Skeletal muscle cell (primary cell): ENCODE measurements at regions not wholly inside any gene's neighbourhood (a gene's known extent, or its start where the extent isn't known, plus 50 kb on each side); places are given as distances from the start of the nearest gene placed in this dataset.

Source experiments
- DNase-seq: peaks from one replicate; pipeline ENCODE4 v3.0.0-alpha.2; 2010; ENCODE audit warnings: low read depth
- H3K4me3 ChIP-seq: 2 replicates; pipeline ENCODE4 v1.5.1; 2011; ENCODE audit warnings: low read depth, mild to moderate bottlenecking, control low read depth, low read length, moderate library complexity

DNA sequence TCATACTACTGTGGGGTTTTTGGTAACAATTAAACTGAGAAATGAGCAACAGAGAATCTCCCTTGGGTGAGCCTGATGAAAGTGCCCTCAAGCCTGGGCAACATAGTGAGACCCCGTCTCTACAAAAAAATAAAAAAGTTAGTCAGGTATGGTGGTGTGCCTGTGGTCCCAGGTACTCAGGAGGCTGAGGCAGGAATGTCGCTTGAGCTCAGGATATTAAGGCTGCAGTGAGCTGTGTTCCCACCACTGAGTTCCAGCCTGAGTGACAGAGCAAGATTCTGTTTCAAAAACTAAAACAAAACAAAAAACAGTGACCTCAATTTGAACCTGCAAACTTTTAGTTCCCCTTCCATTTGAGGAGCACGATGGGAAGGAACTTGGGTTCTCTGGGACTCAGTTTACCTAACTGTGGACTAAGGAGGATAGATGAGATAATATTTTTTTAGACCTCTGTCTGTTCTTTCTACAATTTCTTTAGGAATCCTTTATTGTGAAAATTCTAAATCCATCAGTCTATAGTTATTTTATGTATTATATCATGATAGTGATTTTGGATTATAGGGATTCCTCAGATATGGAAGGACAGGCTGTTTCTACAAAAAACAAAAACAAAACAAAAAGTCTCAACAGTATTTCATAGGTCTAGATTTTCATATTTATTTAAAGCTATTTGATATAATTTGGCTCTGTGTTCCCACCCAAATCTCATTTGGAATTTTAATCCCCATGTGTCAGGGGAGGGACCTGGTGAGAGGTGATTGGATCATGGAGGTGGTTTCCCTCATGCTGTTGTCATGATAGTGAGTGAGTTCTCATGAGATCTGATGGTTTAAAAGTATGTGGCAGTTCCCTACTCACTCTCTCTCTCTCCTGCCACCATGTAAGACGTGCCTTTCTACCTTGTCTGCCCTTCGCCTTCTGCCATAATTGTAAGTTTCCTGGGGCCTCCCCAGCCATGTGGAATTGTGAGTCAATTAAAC, 178.6 kb downstream of the MYCN start:
- H3K4me3 ChIP-seq: no peak overlapping the region
- DNase-seq: no peak

DNA sequence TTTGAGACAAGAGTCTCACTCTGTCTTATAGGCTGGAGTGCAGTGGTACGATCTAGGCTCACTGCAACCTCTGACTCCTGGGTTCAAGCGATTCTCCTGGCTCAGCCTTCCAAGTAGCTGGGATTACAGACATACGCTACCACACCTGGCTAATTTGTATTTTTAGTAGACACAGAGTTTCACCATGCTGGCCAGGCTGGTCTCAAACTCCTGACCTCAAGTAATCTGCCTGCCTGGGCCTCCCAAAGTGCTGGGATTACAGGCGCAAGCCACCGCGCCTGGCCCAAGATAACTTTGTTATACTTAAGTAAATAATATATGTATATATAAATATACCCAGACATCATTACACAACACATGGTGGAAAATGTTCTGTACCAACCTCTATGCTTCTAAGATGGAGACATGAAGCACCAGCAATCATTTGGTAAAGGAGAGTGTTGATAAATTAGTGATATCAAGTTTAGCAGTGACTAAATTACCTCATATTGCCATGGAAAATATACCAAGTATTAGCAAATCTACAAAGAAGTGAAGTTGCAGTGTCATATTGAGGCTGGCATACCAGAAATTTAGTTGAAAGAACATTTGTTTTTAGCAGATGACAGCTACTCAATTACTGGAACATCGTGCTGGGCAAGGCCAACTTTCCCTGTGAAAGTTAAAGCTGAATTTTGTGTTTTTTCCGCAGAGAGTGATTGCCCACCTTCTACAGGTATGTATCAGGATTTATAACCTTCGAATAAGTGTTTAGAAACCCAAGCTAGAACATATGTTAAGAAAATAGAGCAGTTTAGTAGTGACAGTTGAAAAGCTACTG, 177.7 kb downstream of the MYCN start:
- DNase-seq: no peak
- H3K4me3 ChIP-seq: no peak overlapping the region

DNA sequence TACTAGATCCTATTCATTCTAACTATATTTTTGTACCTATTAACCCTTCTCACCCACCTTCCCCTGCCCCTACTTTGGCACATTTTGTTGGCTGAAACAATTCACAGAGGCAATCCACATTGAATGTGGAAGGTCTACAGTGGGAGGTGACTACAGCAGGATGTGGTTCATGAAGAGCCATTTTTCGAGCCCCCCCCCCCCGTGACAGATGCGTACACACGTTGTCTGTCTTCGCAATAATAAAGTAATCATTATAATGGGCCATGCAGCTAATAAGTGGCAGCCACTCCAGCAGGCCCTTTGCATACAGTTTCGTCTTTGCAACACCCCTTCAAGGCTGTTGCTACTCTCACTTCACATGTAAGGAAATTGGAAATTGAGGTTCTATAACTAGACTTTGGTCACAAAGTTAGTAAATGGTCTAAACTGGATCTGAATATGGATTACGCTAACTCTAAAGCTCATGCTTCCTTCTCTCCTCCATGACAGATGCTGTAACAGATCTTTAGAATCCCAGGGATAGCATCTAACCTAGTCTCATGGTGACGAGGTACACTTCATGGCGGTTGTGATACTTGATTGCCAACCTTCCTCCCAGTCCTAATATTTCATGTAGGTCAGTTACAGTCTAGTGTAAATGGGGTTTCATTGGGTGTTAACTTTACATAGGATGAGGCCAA, 176.8 kb downstream of the MYCN start:
- no peak overlapping the region for H3K4me3 ChIP-seq
- no peak for DNase-seq

DNA sequence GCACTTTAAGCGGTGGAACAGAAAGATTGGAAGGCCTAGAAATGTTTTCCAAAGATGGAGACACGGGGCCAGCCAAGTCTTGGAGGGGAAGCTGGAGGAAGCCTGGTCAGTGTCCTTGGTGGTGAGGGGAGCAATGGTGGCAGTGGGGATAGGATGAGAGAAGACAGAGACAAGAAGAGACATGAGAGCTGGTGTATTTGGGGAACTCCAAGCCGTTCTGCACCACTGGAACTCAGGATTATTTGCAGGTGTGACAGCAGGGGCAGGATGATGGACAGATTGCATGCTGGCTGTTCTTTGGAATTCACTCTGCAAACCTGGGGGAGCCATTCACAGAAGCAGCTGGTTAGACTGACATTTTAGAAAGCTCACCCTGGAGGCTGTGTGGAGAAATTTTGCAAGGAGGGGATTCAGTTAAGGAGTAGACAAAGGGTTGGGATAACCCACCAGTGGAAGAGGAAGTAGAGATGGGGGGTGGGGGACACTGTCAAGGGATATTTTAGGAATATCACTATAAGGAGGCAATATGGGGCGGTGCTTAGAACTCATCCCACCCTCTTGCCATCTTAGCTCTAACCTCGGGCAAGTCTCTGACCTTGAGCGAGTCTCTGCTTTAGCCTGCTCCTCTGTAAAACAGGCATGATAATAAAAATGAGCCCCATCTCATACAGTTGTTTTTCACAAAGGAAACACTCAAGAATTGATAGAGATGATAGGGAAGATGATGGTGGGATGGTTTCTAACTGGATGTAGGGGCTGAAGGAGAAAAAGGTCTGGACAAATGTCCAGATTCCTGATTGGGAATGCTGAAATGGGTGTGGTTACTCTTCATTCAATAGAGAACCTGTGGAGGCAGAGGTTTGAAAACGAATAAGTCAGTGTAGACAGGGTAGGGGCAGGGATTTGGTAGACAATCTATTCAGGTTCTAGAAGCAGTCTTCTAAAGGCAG, 175.8 kb downstream of the MYCN start:
- H3K4me3 ChIP-seq: no peak overlapping the region
- no peak for DNase-seq

DNA sequence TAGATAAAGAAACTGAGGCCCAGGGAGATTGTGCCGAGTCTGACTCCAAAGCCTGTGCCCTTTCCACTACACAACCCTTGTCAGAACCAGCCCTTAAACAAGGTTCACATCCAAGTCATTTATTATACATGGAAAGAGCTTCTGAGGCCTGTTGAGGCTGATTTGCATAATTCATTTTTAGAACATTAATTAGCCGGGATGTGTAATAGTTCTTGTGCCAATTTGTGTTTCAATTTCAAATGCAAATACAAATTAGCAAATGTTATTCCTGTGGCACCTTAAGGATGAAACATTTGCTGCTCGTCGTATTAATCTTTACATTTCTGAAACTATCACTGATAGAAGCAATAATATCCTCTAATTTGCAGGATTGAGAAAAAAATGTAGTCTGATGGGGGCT, 174.9 kb downstream of the MYCN start:
- no peak for DNase-seq
- no peak overlapping the region for H3K4me3 ChIP-seq

DNA sequence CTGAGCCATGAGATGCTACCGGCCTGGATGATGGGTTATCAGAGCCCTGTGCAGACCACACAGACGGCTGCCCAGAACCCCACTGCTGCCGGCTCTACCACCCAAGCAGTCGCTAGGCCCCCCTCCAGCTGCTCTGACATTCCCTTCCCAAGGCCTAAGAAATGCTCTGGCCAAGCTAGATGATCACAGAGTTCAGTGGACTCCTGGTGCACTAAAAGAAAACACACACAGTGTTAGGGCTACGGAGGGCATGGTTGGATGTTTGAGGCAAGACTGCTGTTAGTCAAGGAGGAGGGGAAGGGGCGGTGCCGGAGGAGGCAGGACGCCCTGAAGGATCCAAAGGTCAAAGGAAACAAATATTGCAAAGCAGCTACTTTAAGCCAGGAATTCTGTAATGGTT, 174.5 kb downstream of the MYCN start:
- no peak for DNase-seq

DNA sequence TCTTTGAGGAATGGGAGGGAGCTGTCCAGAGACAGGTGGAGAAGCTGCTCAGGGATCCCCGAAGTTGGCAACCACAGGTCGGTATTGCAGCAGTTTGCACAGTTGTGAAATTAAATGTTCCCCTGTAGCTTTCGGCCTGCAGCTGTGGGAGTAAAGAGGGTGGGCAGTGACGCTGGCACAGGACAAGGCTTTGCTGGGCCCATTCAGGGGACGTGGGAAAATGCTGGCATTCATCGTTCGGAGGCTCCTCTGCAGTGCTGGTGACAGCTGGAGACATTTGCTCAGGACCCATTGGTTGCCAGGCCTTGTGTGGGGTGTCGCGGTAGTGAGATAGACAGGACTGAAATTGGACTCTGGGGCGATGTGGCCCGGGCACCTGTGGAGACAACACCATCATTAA, 173.7 kb downstream of the MYCN start:
- no peak overlapping the region for H3K4me3 ChIP-seq
- no peak for DNase-seq

More for the DNA sequence above, 174.5 kb downstream of the MYCN start:
- no peak overlapping the region for H3K4me3 ChIP-seq

DNA sequence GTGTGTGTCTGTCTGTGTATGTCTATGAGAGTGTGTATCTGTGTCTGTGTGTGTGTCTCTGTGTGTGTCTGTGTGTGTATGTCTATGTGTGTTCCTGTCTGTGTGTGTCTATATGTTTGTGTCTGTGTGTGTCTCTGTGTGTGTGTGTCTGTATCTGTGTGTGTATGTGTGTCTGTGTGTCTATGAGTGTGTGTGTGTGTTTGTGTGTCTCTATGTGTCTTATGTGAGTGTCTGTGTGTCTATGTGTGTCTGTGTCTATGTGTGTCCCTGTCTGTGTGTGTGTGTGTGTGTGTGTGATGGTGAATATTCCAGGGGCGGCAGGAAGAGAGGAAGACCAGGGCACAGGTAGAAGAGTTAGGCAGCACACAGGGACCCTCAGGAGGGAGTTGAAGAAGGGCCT, 173.2 kb downstream of the MYCN start:
- H3K4me3 ChIP-seq: no peak overlapping the region
- no peak for DNase-seq

DNA sequence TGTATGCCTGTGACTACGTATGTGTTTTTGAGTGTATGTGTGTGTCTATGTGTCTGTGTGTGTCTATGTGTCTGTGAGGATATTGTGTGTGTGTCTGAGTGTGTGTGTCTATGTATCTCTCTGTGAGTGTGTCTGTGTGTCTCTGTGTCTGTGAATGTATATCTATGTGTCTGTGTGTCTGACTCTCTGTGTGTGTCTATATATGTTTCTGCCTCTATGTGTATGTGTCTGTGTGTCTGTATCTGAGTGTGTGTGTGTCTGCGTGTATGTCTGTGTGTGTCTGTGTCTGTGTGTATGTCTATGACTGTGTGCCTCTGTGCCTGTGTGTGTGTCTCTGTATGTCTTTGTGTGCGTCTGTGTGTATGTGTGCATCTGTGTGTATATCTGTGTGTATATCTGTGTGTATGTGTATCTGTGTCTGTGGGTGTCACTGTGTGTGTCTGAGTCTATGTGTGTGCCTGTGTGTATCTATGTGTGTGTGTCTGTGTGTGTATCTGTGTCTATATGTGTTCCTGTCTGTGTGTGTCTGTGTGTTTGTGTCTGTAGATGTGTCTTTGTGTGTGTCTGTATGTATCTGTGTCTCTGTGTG, 172.7 kb downstream of the MYCN start:
- no peak for DNase-seq
- H3K4me3 ChIP-seq: no peak overlapping the region

DNA sequence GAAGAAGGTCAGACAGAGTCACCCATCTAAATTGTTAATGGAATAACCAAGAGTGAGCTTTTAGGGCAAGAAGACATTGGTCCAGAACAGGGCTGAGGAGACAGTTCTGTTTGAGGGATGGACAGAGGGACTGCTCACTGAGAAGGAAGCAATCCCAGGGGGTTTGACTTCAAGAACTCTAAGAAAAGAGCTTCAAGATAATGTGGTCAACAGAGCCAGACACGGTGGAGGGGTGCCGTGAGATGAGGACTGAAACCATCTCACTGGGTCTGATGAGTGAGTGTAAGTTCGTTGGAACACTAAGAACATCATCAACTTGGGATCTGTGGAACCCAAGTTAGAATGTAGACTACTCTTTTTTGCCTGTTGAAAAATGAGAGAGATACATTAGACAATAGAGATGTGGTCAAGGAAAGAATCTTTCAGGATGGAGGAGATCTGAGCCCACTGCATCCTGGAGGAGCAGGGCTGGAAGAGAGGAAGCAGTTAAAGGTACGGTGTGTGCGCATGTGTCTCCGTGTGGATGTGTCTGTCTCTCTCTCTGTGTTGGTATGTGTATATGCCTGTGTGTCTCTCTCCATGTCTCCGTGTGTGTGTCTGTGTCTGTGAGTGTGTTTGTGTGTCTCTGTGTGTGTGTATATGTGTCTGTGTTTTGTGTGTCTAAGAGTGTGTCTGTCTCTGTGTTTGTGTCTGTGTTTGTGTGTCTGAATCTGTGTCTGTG, 172.1 kb downstream of the MYCN start:
- H3K4me3 ChIP-seq: no peak overlapping the region

DNA sequence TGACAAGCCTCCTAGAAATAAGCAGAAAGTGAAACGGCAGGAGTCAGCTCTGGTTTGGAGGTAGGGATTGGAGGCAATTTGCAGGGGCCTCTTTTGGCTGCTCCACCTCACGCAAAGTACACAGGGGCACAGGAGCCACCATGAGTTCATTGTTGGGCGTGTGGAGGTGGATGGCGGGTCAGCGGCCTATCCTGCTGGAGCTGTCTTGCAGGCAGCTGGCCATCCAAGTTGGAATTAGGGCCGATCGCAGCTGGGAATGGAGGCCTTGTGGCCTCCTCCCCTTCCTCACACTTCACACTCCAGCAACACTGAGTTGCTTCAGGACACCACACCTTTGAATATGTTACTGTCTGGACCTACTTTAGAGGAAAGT, 171.5 kb downstream of the MYCN start:
- no peak overlapping the region for H3K4me3 ChIP-seq
- no peak for DNase-seq

More for the DNA sequence above, 172.1 kb downstream of the MYCN start:
- no peak for DNase-seq

DNA sequence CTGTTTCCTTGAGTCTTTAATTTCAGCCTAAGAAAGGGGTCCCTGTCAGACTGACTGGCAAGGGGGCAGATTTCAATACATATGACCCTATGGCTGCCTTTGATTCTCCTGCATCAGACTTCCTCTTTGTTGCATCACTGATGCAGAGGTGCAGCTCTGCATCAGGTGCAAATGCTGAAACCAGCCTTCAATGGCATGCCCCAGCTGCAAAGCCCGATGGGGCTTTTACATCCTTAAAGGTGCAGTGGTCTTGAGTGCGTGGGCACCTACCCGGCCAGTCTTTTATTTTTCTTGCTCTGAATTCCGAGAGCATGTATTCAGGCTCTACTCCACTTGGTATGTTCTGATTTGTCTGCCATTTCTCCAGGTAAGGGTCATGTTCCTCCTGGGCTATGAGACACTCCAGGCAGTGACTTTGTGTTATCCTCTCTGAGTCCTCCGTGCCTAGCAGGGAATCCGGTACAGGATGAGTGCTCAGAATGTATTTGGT, 169.5 kb downstream of the MYCN start:
- H3K4me3 ChIP-seq: no peak overlapping the region
- DNase-seq: no peak

DNA sequence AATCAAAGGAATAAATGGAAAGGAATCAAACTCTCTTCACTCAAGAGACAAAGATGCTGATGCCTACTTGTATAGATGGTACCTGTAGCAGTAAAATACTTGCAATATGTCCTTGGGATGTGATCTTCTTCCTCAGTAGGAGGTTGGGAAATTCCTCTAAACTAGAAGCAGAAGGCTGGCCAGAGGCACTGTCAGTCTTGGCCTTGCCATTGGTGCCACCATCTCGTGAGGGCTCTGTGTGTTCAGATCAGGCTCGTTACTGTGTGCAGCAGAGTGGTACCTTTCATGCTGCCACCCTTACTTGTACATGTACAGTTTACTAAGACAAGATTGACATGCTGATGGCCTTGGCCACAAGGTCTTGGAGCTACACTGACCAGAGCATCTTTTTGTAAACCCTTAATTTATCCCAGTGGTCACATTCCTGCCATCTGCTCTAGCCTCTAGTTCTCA, 169.0 kb downstream of the MYCN start:
- DNase-seq: no peak
- no peak overlapping the region for H3K4me3 ChIP-seq

DNA sequence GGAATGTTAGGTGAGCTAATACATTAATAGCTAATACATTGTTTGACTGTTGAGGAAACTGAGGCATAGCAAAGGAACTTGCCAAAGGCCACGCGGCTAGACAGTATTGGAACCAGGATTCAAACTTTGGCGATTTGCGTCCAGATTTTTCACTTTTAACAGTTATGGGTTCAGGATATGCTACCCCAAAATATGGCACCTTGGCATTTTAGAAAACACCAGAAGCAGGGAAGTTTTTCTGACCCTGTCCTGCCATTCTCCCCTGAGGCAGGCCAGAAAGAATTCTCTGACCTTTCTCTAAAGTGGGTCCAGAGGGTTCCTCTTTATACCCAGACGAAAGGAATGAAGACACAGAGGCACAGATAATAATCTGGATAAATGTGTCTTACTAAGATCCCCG, 166.9 kb downstream of the MYCN start:
- H3K4me3 ChIP-seq: no peak overlapping the region
- no peak for DNase-seq

DNA sequence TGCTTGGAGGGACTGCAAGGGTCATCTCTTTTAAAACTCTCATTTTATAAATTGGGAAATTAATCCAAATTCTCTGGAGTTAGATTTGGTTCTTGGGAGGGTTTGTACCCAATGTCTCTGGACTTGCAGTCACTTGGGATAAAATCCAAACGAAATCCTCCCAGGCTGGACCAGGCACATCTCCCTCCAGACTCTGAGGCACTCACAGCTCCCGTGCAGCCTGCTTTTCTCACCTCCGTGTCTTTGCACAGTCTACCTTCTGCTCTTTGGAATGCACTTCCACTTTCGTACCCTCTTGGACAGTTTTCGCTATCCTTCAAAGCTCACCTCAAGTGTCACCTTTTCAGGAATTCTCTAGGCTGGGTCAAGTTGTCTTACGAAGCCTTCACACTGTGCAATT, 166.3 kb downstream of the MYCN start:
- H3K4me3 ChIP-seq: no peak overlapping the region
- no peak for DNase-seq

DNA sequence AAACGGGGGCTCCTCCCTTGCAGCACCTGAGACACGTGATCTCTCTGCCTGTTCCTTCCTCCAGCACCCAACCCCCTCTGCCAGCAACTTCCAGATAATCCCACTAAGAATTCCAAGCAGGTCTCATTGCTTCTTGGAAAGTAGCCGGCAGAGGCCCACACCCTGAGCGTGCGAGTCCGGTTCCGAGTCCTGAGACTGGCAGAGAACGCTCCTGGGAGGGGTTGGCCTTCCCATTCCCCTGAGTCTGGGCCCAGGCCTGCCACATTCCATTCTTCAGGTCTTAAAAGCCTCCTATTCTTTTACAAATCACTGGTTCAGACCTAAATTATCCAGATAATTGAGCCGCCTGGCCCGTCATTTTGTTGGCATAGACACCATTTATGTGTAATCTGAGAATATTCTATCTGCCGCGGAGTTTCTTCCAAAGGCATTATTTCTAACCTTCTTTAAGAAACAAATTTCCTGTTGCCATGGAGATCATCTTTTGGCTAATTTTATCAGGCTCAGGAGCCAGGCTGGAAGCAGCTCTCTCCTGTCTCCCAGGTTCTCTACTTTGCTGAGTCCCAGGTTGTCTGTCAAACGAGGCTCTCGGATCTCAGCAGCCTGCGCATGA, 165.4 kb downstream of the MYCN start:
- H3K4me3 ChIP-seq: no peak overlapping the region
- DNase-seq: no peak

DNA sequence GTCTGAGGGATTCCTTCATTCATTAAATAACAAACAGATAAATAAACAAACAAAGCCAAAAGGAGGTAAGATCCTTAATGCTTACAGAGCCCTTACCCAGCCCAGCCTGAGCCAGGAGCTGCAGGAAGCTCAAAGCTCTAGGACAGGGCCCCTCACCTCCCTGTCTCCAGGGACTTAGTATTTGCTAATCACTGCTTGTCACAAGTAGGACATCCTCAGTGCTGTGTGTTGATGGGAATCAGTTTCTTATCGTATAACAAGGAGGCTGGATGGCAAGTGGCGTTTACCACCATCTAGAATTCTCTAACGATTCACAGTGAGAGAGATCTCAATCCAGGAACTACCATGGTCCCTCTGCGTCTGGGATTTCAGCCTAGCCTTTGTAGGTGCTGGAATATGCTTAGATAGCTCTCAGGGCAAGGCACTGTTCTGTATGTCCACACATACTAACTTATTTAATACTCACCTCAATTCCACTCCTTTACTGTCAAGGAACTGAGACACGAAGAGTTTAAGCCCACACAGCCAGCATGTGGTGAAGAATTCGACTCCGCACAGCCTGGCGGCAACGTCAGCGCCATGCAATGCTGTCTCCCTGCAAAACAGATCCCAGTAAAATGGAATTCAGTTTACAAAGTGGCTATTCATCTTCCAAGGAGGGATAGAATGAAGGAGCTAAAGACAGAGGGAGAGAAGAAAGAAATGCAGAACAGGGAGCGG, 164.8 kb downstream of the MYCN start:
- DNase-seq: no peak
- no peak overlapping the region for H3K4me3 ChIP-seq
